ENCODE measurements at regions not wholly inside any gene's neighbourhood (a gene's known extent, or its start where the extent isn't known, plus 50 kb on each side); places are given as distances from the start of the nearest gene placed in this dataset.

DNA sequence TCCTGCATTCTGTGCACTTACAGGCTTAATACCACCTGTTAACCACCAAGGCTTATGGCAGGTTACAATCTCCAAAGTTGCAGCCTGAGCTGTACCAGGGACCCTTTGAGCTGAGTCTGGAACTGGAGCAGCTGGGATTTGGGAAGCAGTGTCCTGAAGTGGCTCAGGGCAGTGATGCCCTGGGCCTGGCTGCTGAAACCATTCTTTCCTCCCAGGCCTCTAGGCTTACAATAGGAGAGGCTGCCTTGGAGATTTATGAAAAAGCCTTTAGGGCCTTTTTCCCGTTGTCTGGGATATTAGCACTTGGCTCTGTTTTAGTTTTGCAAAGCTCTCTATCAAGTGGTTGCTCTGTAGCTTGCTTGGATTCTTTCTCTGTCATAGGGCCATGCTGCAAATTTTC is 154.3 kb upstream of the CASK start:
- H3K27me3 Mint-ChIP-seq, result no peaks in the 10 kb centered on the region
- Histone ChIP-seq H2AFZ (ENCODE audit: insufficient read depth, low read depth, low read length, poor library complexity, severe bottlenecking) (no peak overlapping the region), H3K27ac (ENCODE audit: low read length in 2 of 2) (no peak overlapping the region), H3K4me1 (ENCODE audit: control insufficient read depth in 2 of 2, insufficient read depth in 2 of 2, low read length in 2 of 2) (no peaks in the 10 kb centered on the region), H3K4me2 (replicated peaks; ENCODE audit: low read depth, low read length, poor library complexity, severe bottlenecking) (no peak overlapping the region), H4K20me1 (ENCODE audit: control insufficient read depth, insufficient read depth, low read length, poor library complexity, severe bottlenecking) (no peaks in the 10 kb centered on the region), H3K79me2 (ENCODE audit: control insufficient read depth, insufficient read depth, low read length) (no peaks in the 10 kb centered on the region), H3K9me3 (ENCODE audit: control extremely low read depth in 1 of 3, control insufficient read depth in 2 of 3, insufficient read depth in 1 of 3, low read length in 2 of 3) (no peaks in the 10 kb centered on the region), H3K9ac (ENCODE audit: low read length) (no peak overlapping the region), H3K36me3 (replicated peaks in 1 of 2; ENCODE audit: control extremely low read depth in 1 of 2, control insufficient read depth in 1 of 2, extremely low read depth in 1 of 2, insufficient read depth in 2 of 2, low read length in 1 of 2) (no peaks in the 10 kb centered on the region), H3K27me3 (replicated peaks in 1 of 4; ENCODE audit: control extremely low read depth in 1 of 4, control insufficient read depth in 3 of 4, insufficient read depth in 4 of 4, low read length in 3 of 4) (no peaks in the 10 kb centered on the region), H3K4me3 (ENCODE audit: control extremely low read depth in 1 of 5, extremely low read depth in 1 of 5, insufficient read depth in 1 of 5, low read depth in 2 of 5, low read length in 4 of 5) (no peak overlapping the region)
- ChIA-PET POLR2A (no interaction called here), CTCF (no interaction called here)
- H3K4me1 Mint-ChIP-seq, result no peaks in the 10 kb centered on the region
- no peak overlapping the region for H3K4me3 Mint-ChIP-seq
- WGBS (ENCODE audit: insufficient coverage), result no CpG with 5 or more reads among the region's 1 CpG
- ATAC-seq (ENCODE audit: low read depth) (no peak), DNase-seq (no peak)
- intact Hi-C loops (cut with micrococcal nuclease), result no loop called here
- no peak for TF ChIP-seq EZH2 (IDR thresholded peaks at IDR 0.05; ENCODE audit: borderline replicate concordance, insufficient read depth, low read depth, low read length, poor library complexity, severe bottlenecking)
- TF ChIP-seq, protein P1, sequence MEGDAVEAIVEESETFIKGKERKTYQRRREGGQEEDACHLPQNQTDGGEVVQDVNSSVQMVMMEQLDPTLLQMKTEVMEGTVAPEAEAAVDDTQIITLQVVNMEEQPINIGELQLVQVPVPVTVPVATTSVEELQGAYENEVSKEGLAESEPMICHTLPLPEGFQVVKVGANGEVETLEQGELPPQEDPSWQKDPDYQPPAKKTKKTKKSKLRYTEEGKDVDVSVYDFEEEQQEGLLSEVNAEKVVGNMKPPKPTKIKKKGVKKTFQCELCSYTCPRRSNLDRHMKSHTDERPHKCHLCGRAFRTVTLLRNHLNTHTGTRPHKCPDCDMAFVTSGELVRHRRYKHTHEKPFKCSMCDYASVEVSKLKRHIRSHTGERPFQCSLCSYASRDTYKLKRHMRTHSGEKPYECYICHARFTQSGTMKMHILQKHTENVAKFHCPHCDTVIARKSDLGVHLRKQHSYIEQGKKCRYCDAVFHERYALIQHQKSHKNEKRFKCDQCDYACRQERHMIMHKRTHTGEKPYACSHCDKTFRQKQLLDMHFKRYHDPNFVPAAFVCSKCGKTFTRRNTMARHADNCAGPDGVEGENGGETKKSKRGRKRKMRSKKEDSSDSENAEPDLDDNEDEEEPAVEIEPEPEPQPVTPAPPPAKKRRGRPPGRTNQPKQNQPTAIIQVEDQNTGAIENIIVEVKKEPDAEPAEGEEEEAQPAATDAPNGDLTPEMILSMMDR (IDR thresholded peaks at IDR 0.05), result no peak
- no peak overlapping the region for H3K27ac Mint-ChIP-seq
- H3K9me3 Mint-ChIP-seq (ENCODE audit: insufficient read depth), result no peaks in the 10 kb centered on the region

DNA sequence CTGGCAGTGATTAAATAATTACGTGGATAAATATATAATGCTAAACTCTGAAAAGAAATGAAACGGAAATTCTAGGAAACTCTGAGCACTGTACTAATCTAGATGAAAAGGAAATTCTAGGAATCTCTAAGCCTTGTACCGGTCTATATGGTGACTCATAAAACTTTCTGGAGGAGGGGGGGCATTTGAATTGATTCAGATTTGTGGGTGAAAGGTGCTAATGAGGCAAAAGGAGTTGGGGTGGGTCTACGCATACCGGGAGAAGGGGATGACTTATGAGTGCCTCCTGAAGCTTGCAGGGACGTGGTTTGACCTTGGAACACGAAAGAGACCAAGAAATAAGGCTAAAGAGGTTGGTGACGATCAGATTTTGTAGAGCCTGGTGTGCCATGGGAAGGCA is 151.7 kb upstream of the CASK start:
- TF ChIP-seq, protein P1 (IDR thresholded peaks at IDR 0.05), result no peak
- TF ChIP-seq EZH2 (IDR thresholded peaks at IDR 0.05; ENCODE audit: borderline replicate concordance, insufficient read depth, low read depth, low read length, poor library complexity, severe bottlenecking), result no peak
- CTCF ChIA-PET, result no interaction called here
- no peaks in the 10 kb centered on the region for H3K27me3 ChIP-seq (replicated peaks in 1 of 4; ENCODE audit: control extremely low read depth in 1 of 4, control insufficient read depth in 3 of 4, insufficient read depth in 4 of 4, low read length in 3 of 4)

More for the DNA sequence above, 151.7 kb upstream of the CASK start:
- no peak overlapping the region for H3K4me3 Mint-ChIP-seq
- H2AFZ ChIP-seq (ENCODE audit: insufficient read depth, low read depth, low read length, poor library complexity, severe bottlenecking), result no peak overlapping the region
- H3K27me3 Mint-ChIP-seq, result peaks cover 1% of the 10 kb centered on the region
- WGBS (ENCODE audit: insufficient coverage), result 90% methylated on average over 6 of the region's 8 CpGs
- H3K4me1 ChIP-seq (ENCODE audit: control insufficient read depth in 2 of 2, insufficient read depth in 2 of 2, low read length in 2 of 2), result no peaks in the 10 kb centered on the region
- POLR2A ChIA-PET, result no interaction called here
- H3K4me2 ChIP-seq (replicated peaks; ENCODE audit: low read depth, low read length, poor library complexity, severe bottlenecking), result no peak overlapping the region
- no peaks in the 10 kb centered on the region for H4K20me1 ChIP-seq (ENCODE audit: control insufficient read depth, insufficient read depth, low read length, poor library complexity, severe bottlenecking)
- no peaks in the 10 kb centered on the region for H3K9me3 ChIP-seq (ENCODE audit: control extremely low read depth in 1 of 3, control insufficient read depth in 2 of 3, insufficient read depth in 1 of 3, low read length in 2 of 3)
- no peaks in the 10 kb centered on the region for H3K36me3 ChIP-seq (replicated peaks in 1 of 2; ENCODE audit: control extremely low read depth in 1 of 2, control insufficient read depth in 1 of 2, extremely low read depth in 1 of 2, insufficient read depth in 2 of 2, low read length in 1 of 2)
- ATAC-seq (ENCODE audit: low read depth) (no peak), DNase-seq (no peak)
- no peaks in the 10 kb centered on the region for H3K4me1 Mint-ChIP-seq
- no peak overlapping the region for H3K4me3 ChIP-seq (ENCODE audit: control extremely low read depth in 1 of 5, extremely low read depth in 1 of 5, insufficient read depth in 1 of 5, low read depth in 2 of 5, low read length in 4 of 5)
- no peak overlapping the region for H3K9ac ChIP-seq (ENCODE audit: low read length)
- no peaks in the 10 kb centered on the region for H3K79me2 ChIP-seq (ENCODE audit: control insufficient read depth, insufficient read depth, low read length)
- H3K9me3 Mint-ChIP-seq (ENCODE audit: insufficient read depth), result no peaks in the 10 kb centered on the region
- no peak overlapping the region for H3K27ac ChIP-seq (ENCODE audit: low read length in 2 of 2)
- intact Hi-C loops (cut with micrococcal nuclease), result no loop called here
- H3K27ac Mint-ChIP-seq, result no peak overlapping the region
